ENCODE measurements at regions not wholly inside any gene's neighbourhood (a gene's known extent, or its start where the extent isn't known, plus 50 kb on each side); places are given as distances from the start of the nearest gene placed in this dataset.

DNA sequence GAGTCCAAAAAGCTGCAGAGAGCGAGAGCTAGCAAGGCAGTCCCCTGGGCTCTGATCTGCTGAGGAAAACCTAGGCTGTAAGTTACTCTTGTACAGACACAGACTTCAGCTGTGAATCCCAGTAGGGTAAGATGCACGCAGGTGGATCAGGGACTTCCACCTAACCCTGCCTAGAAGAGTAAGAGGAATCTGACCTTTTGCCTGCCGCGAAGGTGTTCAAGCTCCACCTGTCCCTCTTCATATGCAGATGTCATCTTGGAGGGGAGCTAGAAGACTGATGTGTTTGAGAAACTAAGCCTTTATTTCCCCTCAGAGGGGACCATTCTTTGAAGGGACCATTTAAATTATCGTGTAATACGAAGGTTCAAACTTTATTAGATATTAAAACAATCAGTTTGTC lies 108.6 kb upstream of the USP24 start:
- TF ChIP-seq, protein P1, sequence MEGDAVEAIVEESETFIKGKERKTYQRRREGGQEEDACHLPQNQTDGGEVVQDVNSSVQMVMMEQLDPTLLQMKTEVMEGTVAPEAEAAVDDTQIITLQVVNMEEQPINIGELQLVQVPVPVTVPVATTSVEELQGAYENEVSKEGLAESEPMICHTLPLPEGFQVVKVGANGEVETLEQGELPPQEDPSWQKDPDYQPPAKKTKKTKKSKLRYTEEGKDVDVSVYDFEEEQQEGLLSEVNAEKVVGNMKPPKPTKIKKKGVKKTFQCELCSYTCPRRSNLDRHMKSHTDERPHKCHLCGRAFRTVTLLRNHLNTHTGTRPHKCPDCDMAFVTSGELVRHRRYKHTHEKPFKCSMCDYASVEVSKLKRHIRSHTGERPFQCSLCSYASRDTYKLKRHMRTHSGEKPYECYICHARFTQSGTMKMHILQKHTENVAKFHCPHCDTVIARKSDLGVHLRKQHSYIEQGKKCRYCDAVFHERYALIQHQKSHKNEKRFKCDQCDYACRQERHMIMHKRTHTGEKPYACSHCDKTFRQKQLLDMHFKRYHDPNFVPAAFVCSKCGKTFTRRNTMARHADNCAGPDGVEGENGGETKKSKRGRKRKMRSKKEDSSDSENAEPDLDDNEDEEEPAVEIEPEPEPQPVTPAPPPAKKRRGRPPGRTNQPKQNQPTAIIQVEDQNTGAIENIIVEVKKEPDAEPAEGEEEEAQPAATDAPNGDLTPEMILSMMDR (IDR thresholded peaks at IDR 0.05) = no peak
- no peak for TF ChIP-seq POLR2A (IDR thresholded peaks at IDR 0.05)
- DNase-seq = no peak
- H3K27ac ChIP-seq = no peak overlapping the region
- H3K4me3 ChIP-seq = no peak overlapping the region
- intact Hi-C loops (cut with DNase I) = no loop called here
- H3K4me1 ChIP-seq = no peaks in the 10 kb centered on the region
- no peaks in the 10 kb centered on the region for H3K27me3 ChIP-seq
- no peaks in the 10 kb centered on the region for H3K9me3 ChIP-seq
- WGBS (ENCODE audit: insufficient coverage, low coverage, low lambda C conversion rate, missing lambda C conversion rate) = 86% methylated on average over 3 of the region's 6 CpGs
- ATAC-seq = no peak
- no peaks in the 10 kb centered on the region for H3K36me3 ChIP-seq

DNA sequence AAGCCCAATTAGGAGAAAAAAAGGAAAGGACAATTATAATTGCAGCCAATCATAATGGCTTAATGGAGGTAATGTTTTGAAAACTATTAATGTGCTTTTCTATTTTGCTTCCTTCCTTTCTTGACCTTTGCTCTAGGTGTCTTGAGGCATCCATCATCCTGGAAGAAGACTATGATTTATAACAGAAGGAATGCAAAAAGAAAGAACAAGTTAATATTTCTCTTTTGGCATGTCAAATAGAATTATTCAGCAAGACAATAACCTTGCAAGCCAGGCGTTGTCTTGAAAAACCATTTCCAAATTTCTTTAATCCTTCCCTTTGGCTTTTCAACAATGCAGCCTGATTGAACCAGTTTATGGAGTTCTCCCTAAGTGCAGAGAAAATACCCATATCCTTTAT lies 107.7 kb upstream of the USP24 start:
- ATAC-seq (no peak), DNase-seq (no peak)
- H3K4me3 ChIP-seq = no peak overlapping the region
- WGBS (ENCODE audit: insufficient coverage, low coverage, low lambda C conversion rate, missing lambda C conversion rate) = 74% methylated on average over 1 of the region's 1 CpG
- H3K9me3 ChIP-seq = no peaks in the 10 kb centered on the region
- no peaks in the 10 kb centered on the region for H3K27me3 ChIP-seq
- no peaks in the 10 kb centered on the region for H3K4me1 ChIP-seq
- H3K36me3 ChIP-seq = no peaks in the 10 kb centered on the region
- TF ChIP-seq, protein P1 (IDR thresholded peaks at IDR 0.05) = no peak
- no peak for TF ChIP-seq POLR2A (IDR thresholded peaks at IDR 0.05)
- no peak overlapping the region for H3K27ac ChIP-seq
- intact Hi-C loops (cut with DNase I) = no loop called here

DNA sequence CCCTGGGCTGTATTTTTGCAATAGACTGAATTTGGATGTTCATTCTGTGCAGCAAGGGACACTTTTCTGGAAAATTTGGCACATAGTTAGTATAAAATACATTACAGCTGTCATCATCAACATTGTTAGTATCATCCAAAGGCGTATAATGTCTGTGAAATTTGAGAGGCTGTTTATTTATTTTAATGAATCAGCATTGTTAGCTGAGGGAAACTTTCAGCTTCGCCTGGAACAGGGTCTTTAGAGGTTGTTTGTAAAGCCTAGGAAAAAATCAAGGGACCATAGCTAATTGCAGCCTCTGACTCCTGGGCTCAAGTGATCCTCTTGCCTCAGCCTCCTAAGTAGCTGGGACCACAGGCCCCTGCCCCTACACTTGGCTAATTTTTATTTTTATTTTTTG lies 106.8 kb upstream of the USP24 start:
- H3K4me3 ChIP-seq = no peak overlapping the region
- no peaks in the 10 kb centered on the region for H3K36me3 ChIP-seq
- H3K27me3 ChIP-seq = no peaks in the 10 kb centered on the region
- TF ChIP-seq POLR2A (IDR thresholded peaks at IDR 0.05) = no peak
- TF ChIP-seq, protein P1 (IDR thresholded peaks at IDR 0.05) = no peak
- DNase-seq (no peak), ATAC-seq (no peak)
- intact Hi-C loops (cut with DNase I) = no loop called here
- H3K27ac ChIP-seq = no peak overlapping the region
- no peaks in the 10 kb centered on the region for H3K9me3 ChIP-seq
- no peaks in the 10 kb centered on the region for H3K4me1 ChIP-seq
- 61% methylated on average over 2 of the region's 2 CpGs for WGBS (ENCODE audit: insufficient coverage, low coverage, low lambda C conversion rate, missing lambda C conversion rate)

DNA sequence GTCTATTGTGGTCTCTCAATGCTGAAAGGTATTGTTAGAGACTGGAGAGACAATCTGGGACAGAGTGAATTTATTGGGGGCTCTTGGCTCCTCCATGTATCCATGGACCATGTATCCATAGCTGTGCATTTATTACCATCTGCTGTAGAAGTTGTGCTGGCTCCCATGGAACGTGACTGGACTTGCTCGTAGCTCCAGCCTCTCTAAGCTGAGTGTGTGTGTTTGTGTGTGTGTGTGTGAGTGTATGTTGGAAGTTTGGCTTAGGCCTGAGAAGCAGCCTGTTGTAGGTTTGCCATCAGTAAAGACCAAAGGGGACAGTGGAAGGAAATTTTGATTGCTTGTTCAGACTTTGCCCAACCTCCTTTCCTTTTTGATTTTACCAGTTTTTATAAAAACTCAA lies 105.7 kb upstream of the USP24 start:
- TF ChIP-seq, protein P1 (IDR thresholded peaks at IDR 0.05) = no peak
- TF ChIP-seq POLR2A (IDR thresholded peaks at IDR 0.05) = no peak
- Histone ChIP-seq H3K36me3 (no peaks in the 10 kb centered on the region), H3K4me3 (no peak overlapping the region), H3K9me3 (no peaks in the 10 kb centered on the region), H3K27me3 (no peaks in the 10 kb centered on the region), H3K4me1 (no peaks in the 10 kb centered on the region), H3K27ac (no peak overlapping the region)
- ATAC-seq (no peak), DNase-seq (no peak)
- intact Hi-C loops (cut with DNase I) = no loop called here
- 60% methylated on average over 1 of the region's 2 CpGs for WGBS (ENCODE audit: insufficient coverage, low coverage, low lambda C conversion rate, missing lambda C conversion rate)
